Fibroblast of mammary gland (primary cell): ENCODE measurements at regions not wholly inside any gene's neighbourhood (a gene's known extent, or its start where the extent isn't known, plus 50 kb on each side); places are given as distances from the start of the nearest gene placed in this dataset.
"Not testable (repeated sequence)": the region's sequence is repeated elsewhere in the genome, so short reads cannot be mapped to it uniquely, and the experiment has no call there.

ENCODE experiments used
- DNase-seq: peaks from one replicate; pipeline ENCODE4 v3.0.0-alpha.2; 2010; ENCODE audit warnings: low read depth
- H3K4me3 ChIP-seq: 2 replicates; pipeline ENCODE4 v1.5.1; 2011; ENCODE audit warnings: low read depth, mild to moderate bottlenecking, low read length, moderate library complexity; ENCODE audit not compliant: control insufficient read depth

- not testable (repeated sequence) for DNase-seq, H3K4me3 ChIP-seq
Observed at GRCh38 chr1:120981489-120982094, 92.0 kb downstream of the PPIAL4A start.

DNA sequence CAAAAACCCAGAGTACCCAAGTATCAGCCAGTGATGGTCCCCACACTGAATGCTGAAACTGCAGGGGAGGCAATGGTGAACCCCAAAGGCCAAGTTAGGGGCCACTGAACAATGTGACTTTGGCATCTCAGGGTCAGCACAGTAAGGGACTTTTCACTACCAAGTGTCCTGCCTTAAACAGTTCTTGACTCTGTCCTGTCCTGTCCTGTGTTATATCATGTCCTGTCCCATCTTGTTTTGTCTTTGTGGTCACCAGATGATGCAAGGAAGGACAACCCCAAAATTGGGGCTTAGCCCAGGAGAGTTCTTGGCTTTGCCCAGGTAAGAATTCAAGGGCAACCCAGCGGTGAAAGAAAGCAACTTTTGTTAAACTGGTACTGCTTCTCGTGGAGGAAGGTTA, 105.0 kb downstream of the PPIAL4A start:
- not testable (repeated sequence) for DNase-seq

DNA sequence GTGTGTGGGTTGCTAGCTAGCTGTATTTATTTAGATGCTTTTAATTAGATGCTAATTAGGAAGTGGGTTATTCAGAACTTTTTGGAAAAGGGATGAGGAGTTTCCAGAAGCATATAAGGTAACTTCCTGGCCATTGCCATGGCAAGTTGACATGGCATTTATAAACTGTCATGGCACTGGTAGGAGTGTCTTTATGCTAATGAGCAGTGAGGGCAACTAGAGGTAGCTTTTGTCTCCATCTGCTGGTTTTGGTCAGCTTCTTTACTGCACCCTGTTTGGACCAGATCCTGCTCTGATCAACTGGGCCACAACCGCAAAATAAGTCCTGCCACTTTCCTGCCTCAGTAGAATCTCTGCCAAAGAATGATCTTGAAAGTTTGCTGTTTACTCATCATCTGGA, 105.5 kb downstream of the PPIAL4A start:
- DNase-seq, H3K4me3 ChIP-seq: not testable (repeated sequence)

More for the DNA sequence above, 105.0 kb downstream of the PPIAL4A start:
- not testable (repeated sequence) for H3K4me3 ChIP-seq

- DNase-seq, H3K4me3 ChIP-seq: not testable (repeated sequence)
Observed at GRCh38 chr1:121001090-121001726, 111.6 kb downstream of the PPIAL4A start.

DNA sequence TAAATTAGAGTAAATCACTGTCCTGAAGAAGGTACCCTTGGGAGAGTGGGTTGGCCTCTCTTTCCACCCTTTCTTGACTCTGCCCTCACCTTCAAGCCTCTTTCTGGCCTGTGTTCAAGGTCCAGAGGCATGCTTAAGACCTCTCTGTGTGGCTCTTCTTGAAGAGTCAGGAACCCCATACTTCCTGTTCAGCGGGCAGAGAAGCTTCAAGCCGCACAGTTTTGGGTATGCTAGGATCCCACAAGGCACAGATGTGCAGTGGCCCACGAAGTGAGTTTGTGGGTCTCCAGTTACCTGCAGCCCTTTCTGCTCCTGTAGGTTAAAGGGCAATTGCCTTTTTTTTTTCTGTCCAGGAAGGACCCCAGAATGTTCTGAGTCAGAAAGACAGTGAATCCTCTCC, 113.7 kb downstream of the PPIAL4A start:
- not testable (repeated sequence) for H3K4me3 ChIP-seq, DNase-seq

GRCh38 chr1:121006826-121007225, 117.3 kb downstream of the PPIAL4A start:
- not testable (repeated sequence) for DNase-seq, H3K4me3 ChIP-seq

GRCh38 chr1:121007755-121008154, 118.2 kb downstream of the PPIAL4A start:
- not testable (repeated sequence) for H3K4me3 ChIP-seq, DNase-seq

- H3K4me3 ChIP-seq, DNase-seq: not testable (repeated sequence)
Observed at GRCh38 chr1:121008512-121009215, 119.1 kb downstream of the PPIAL4A start.

DNA sequence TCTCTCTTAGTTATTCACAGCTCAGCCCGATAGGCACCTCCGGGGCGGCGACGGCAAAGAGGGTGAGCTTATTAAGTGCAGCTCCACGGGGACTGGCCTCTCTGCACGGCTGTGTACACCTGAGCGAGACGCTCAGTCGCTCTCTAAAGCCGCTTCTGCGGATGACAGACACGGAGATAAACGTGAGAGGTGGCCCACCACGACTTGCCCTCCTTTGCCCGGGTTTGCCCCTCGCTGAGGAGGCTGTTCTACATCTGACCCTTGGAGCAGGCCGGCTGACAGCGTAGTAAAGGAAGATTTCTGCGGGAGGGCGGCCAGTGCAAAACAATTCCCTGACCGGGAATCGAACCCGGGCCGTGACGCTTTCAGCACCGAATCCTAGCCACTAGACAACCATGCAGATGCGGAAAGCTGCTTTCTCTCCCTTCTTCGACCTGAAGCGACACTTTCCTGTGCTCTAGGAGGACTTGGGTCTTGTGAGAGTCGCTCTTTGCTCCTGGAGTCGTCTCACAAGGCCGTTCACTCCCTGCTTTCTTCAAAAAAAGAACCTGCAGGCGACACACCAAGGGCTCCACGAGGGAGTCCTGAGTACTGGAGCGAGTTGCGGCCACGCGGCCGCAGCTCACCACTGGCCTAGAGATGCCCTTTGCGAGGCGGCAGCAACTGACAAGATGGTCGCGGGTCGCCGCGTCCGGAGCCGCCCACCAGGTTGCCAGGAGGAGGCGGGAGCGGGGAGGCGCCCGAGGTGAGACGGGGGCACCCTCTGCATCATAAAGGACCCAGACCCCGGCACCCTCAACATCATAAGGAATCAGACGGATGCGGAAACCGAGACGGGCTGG, 119.9 kb downstream of the PPIAL4A start:
- DNase-seq = peak; percentile 35

GRCh38 chr1:121010141-121010540, 120.6 kb downstream of the PPIAL4A start:
- not testable (repeated sequence) for H3K4me3 ChIP-seq, DNase-seq

More for the DNA sequence above, 119.9 kb downstream of the PPIAL4A start:
- peak overlapping the region; percentile 21 for H3K4me3 ChIP-seq

DNA sequence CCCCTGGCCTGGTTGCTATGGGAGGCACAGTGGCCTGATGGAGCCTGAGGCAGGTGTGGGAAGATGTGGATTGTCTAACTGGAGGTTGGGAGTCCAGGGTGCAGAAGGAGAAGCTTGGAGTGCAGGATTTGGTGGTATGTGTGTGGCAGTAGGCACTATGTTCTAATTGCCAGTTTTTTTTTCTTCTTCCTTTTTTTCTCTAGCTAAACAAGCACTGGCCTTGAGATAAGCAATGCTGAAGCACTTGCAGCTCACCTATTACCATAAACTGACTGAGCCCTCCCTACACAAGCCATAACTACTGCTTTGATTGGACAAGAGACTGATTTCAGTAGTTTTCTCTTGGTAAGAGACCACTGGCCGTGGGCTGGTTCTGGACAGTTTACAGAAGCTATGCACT, 123.6 kb downstream of the PPIAL4A start:
- H3K4me3 ChIP-seq, DNase-seq: not testable (repeated sequence)

- peak; percentile 82 for DNase-seq
- not testable (repeated sequence) for H3K4me3 ChIP-seq
Observed at GRCh38 chr1:121016182-121017028, 126.8 kb downstream of the PPIAL4A start.
